ENCODE measurements at regions not wholly inside any gene's neighbourhood (a gene's known extent, or its start where the extent isn't known, plus 50 kb on each side); places are given as distances from the start of the nearest gene placed in this dataset.

GRCh38 chr5:112594941-112595340, 142.7 kb upstream of the APC start:
- TF ChIP-seq CTCF (IDR thresholded peaks at IDR 0.05) (no peak), ZFX (IDR thresholded peaks at IDR 0.05; ENCODE audit: borderline replicate concordance) (no peak)
